ENCODE measurements at regions not wholly inside any gene's neighbourhood (a gene's known extent, or its start where the extent isn't known, plus 50 kb on each side); places are given as distances from the start of the nearest gene placed in this dataset.

DNA sequence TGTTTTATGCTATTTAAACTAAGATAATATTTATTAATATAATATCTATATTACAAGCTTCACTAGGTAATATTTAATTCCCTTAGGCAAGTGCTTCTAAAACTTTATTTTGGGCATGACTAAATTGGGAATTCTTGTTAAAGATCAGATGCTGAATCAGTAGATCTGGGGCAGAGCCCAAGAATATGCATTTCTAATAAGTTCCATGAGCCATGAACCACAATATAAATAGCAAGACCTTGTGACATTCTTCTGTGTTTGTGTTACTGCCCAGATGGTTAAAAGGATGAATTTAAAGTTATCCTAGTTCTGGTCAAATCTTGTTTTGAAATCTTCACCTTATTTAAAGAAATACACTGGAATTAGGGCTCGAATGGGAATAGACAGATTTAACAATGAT is 258.4 kb upstream of the CACNA2D1 start:
- H3K27ac Mint-ChIP-seq: no peak overlapping the region
- H3K36me3 Mint-ChIP-seq (ENCODE audit: low read depth): no peaks in the 10 kb centered on the region
- intact Hi-C loops (cut with micrococcal nuclease): no loop called here
- H3K9me3 Mint-ChIP-seq: no peaks in the 10 kb centered on the region
- H3K27me3 Mint-ChIP-seq: no peaks in the 10 kb centered on the region
- no peak overlapping the region for H3K4me3 Mint-ChIP-seq
- H3K4me1 Mint-ChIP-seq (ENCODE audit: low read depth): no peaks in the 10 kb centered on the region

DNA sequence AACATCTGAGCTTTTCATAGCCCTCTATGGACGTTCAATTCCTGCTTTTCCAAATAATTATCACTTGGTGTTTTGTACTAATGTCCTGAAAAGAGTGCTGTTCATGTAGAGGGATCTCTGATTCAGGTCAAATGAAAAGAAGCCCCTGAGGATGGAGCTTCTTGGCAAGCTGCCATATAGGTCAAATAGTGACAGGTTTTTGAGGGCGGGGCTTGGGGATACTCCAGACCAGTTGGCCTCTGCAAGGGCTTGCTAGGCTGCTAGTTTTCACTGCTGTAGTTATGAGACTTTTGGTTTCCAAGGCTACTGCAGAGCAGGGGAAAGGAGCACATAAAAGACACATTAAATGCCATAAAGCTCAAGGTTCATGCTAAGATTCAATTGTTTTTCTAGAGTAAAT is 257.2 kb upstream of the CACNA2D1 start:
- Mint-ChIP-seq H3K4me1 (ENCODE audit: low read depth) (no peaks in the 10 kb centered on the region), H3K27ac (no peak overlapping the region), H3K27me3 (no peaks in the 10 kb centered on the region), H3K4me3 (no peak overlapping the region), H3K36me3 (ENCODE audit: low read depth) (no peaks in the 10 kb centered on the region), H3K9me3 (no peaks in the 10 kb centered on the region)
- intact Hi-C loops (cut with micrococcal nuclease): no loop called here

DNA sequence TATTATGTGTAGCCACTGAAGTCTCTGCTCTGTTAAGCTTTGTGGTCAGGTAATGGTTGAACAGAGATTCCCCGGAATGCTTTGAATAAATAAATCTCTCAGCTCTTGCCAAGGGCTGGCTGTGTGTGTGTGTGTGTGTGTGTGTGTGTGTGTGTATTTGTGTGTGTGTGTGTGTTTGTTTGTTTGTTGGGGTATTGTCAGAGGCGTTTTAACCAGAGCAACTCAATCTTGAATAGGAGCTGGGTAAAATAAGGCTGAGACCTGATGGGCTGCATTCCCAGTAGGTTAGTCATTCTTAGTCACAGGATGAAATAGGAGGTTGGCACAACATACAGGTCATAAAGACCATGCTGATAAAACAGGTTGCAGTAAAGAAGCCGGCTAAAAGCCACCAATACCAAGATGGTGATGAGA is 256.2 kb upstream of the CACNA2D1 start:
- no peaks in the 10 kb centered on the region for H3K4me1 Mint-ChIP-seq (ENCODE audit: low read depth)
- no peak overlapping the region for H3K4me3 Mint-ChIP-seq
- no peak overlapping the region for H3K27ac Mint-ChIP-seq
- intact Hi-C loops (cut with micrococcal nuclease): no loop called here
- H3K9me3 Mint-ChIP-seq: no peaks in the 10 kb centered on the region
- H3K27me3 Mint-ChIP-seq: no peaks in the 10 kb centered on the region
- H3K36me3 Mint-ChIP-seq (ENCODE audit: low read depth): no peaks in the 10 kb centered on the region

DNA sequence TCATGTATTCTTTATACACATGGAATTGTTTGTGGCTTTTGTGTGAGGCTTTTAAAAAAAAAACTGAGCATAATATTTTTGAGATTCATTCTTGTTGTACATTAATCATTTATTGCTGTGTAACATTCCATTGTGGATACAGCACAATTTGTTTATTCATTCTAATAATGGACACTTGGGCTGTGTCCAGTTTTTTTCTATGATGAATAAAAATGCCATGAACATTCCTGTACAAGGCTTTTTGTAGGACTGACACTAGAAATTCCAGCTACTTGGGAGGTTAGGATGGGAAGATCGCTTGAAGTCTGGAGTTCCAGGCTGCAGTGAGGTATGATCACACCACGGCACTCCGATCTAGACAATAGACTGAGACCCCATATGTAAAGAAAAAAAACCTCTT is 254.3 kb upstream of the CACNA2D1 start:
- no peak overlapping the region for H3K4me3 Mint-ChIP-seq
- H3K27ac Mint-ChIP-seq: no peak overlapping the region
- intact Hi-C loops (cut with micrococcal nuclease): no loop called here
- H3K36me3 Mint-ChIP-seq (ENCODE audit: low read depth): no peaks in the 10 kb centered on the region
- no peaks in the 10 kb centered on the region for H3K9me3 Mint-ChIP-seq
- H3K4me1 Mint-ChIP-seq (ENCODE audit: low read depth): no peaks in the 10 kb centered on the region
- no peaks in the 10 kb centered on the region for H3K27me3 Mint-ChIP-seq

DNA sequence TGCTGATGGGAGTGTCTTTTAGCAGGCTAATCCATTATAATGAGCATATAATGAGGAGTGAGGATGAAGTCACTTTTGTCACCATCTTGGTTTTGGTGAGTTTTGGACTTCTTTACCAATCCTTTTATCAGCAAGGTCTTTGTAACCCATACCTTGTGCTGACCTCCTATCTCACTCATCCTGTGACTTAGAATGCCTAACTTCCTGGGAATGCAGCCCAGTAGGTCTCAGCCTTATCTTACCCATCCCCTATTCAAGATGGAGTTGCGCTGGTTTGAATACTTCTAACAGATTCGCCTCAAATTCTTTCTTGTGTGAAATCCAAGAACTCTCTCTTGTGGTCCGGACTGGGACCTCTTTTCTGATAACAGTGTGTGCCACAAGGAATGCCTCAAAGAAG is 253.1 kb upstream of the CACNA2D1 start:
- H3K9me3 Mint-ChIP-seq: no peaks in the 10 kb centered on the region
- H3K27ac Mint-ChIP-seq: no peak overlapping the region
- H3K36me3 Mint-ChIP-seq (ENCODE audit: low read depth): no peaks in the 10 kb centered on the region
- no peaks in the 10 kb centered on the region for H3K4me1 Mint-ChIP-seq (ENCODE audit: low read depth)
- no peaks in the 10 kb centered on the region for H3K27me3 Mint-ChIP-seq
- H3K4me3 Mint-ChIP-seq: no peak overlapping the region
- intact Hi-C loops (cut with micrococcal nuclease): no loop called here

DNA sequence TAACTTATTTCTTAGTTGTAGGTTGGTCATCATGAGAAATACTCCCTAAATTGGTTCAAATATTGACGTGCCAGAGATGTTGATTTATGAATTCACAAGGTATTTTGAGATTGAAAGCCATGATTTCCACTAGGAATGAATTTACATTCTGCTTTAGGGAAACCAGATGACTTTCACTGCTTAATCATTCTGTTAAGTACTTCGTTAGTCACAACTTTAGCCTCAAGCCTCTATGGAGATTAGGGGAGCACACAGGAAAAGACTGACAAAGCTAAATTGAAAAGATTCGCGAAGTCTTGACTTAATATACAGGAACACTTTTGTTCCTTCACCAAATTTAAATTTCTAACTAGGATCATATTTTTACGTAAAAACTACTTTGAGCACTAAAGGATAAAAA is 250.4 kb upstream of the CACNA2D1 start:
- Mint-ChIP-seq H3K9me3 (no peaks in the 10 kb centered on the region), H3K4me3 (no peak overlapping the region), H3K27me3 (no peaks in the 10 kb centered on the region), H3K36me3 (ENCODE audit: low read depth) (no peaks in the 10 kb centered on the region), H3K27ac (no peak overlapping the region), H3K4me1 (ENCODE audit: low read depth) (no peaks in the 10 kb centered on the region)
- intact Hi-C loops (cut with micrococcal nuclease): no loop called here

DNA sequence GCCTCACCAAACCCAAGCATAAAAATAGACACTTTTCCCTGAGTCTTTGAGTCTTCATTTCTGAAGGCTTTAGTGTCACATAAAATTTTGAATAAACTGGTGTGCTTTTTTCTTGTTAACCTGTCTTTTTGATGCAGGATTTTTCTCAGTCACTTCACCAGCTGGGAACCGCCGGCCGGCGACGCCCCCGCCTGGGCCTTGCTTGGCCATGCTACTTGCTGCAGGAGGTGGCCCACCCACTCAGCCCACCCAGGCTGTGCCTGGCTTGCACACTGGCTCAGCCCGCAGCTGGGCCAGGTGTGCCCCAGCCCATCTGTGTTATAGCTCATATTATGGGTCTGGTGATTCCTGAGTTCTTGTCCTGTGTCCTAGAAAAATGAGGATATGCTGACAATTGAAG is 247.4 kb upstream of the CACNA2D1 start:
- Mint-ChIP-seq H3K9me3 (no peaks in the 10 kb centered on the region), H3K27ac (no peak overlapping the region), H3K27me3 (no peaks in the 10 kb centered on the region), H3K4me3 (no peak overlapping the region), H3K4me1 (ENCODE audit: low read depth) (no peaks in the 10 kb centered on the region), H3K36me3 (ENCODE audit: low read depth) (no peaks in the 10 kb centered on the region)
- intact Hi-C loops (cut with micrococcal nuclease): no loop called here

DNA sequence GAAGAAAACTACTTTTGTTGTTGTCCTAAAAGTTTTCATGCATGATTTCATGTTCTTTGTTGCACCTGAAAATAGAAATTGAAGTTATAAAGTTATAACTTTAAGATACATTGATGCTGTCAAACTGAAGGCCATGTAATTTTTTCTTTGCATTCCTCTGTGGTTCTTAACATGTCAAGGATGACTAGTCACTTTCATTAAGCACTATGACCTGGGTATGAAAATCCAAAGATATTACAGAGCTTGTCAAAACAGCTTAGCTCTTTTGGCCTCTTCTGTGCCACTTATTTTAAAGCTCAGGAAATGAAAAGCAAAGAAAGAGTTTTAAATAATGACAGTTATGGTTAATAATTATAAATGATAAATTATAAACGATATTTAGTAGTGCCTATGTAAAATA is 241.6 kb upstream of the CACNA2D1 start:
- Mint-ChIP-seq H3K27ac (no peak overlapping the region), H3K27me3 (no peaks in the 10 kb centered on the region), H3K36me3 (ENCODE audit: low read depth) (no peaks in the 10 kb centered on the region), H3K4me1 (ENCODE audit: low read depth) (no peaks in the 10 kb centered on the region), H3K4me3 (no peak overlapping the region), H3K9me3 (no peaks in the 10 kb centered on the region)
- intact Hi-C loops (cut with micrococcal nuclease): no loop called here

DNA sequence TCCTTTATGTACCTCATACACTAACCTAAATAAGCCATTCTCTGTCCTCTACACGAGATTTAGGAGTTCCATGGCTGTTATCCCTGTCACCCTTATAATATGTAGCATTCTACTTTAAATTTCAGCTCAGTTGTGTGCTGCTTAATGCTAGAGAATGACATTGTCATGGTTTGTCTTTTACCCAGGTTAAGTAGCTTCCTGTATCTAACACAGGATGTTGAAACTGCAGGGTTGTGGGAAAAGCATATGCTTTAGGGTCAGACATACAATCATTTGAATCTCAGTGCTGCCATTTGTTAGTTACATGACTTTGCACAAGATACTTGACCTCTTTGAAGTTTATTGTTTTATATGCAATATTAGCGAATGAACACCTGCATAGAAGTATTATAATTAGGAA is 235.1 kb upstream of the CACNA2D1 start:
- intact Hi-C loops (cut with micrococcal nuclease): no loop called here
- Mint-ChIP-seq H3K27ac (no peak overlapping the region), H3K9me3 (no peaks in the 10 kb centered on the region), H3K4me1 (ENCODE audit: low read depth) (no peaks in the 10 kb centered on the region), H3K4me3 (no peak overlapping the region), H3K36me3 (ENCODE audit: low read depth) (no peaks in the 10 kb centered on the region), H3K27me3 (no peaks in the 10 kb centered on the region)

DNA sequence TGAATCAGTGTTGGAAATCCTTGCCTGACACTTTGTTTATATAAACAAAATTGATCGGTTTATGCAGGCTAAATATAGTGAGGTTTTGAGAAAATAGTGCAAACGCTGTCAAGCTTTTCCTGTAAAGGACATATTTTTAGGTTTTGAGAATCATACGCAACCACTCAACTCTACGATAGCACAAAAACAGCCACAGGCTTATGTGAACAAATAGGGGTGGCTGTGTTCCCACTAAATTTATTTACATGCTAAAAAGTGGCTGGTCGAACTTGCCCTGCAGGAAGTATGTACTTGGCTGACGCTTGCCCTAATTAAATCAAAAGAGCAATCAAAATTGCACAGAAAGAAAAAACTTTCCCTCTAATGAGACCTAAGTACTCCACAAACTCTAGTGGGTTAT is 234.7 kb upstream of the CACNA2D1 start:
- Mint-ChIP-seq H3K27ac (no peak overlapping the region), H3K4me1 (ENCODE audit: low read depth) (no peaks in the 10 kb centered on the region), H3K27me3 (no peaks in the 10 kb centered on the region), H3K9me3 (no peaks in the 10 kb centered on the region), H3K4me3 (no peak overlapping the region), H3K36me3 (ENCODE audit: low read depth) (no peaks in the 10 kb centered on the region)
- intact Hi-C loops (cut with micrococcal nuclease): no loop called here

DNA sequence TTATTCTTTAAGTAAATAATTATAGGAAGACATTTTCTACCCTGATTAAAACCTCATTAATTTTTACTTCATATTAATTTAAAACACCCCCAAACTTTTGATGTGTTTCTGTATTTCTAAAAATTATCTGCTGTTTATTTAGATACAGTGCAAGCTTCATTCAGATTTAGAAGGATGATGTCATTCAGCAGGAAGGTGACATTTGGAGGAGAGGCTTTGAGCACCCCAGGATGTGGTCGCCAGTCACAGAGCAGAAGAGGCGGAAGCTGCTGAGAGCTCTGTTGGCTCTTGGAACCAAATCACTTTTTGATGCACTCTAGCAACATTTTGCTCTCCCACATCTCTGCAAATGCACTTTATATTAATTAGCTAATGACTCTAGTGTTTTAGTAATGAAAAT is 233.9 kb upstream of the CACNA2D1 start:
- Mint-ChIP-seq H3K27ac (no peak overlapping the region), H3K9me3 (no peaks in the 10 kb centered on the region), H3K4me3 (no peak overlapping the region), H3K4me1 (ENCODE audit: low read depth) (no peaks in the 10 kb centered on the region), H3K27me3 (no peaks in the 10 kb centered on the region), H3K36me3 (ENCODE audit: low read depth) (no peaks in the 10 kb centered on the region)
- intact Hi-C loops (cut with micrococcal nuclease): no loop called here

DNA sequence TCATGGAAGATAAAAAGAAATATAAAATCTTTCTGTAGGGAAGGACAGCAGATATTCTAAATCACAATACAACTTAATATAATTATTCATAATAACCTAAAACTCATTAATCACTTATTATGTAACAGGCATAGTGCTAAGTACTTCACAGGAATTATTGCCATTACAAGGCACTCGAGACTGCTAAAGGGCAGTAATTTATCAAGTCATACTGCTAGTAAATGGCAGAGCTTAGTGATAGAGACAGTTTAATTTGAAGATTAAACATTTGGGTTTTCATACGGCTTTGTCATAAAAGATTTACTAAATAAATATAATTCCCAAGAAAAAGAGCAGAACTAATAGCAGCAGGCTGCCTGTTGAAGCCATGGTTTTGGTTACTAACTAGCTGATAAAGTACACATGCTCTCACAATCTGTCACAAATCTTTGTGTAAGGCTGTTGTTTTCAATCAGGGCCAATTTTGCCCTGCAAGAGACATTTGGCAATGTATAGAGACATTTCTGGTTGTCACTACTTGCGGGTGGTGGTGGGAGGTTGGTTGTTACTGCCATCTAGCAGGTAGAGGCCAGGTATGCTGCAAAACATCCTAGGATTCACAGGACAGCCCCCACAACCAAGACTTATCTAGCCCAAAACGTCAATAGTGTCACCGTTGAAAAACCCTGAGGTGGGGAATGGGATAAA is 233.3 kb upstream of the CACNA2D1 start:
- no peaks in the 10 kb centered on the region for H3K36me3 Mint-ChIP-seq (ENCODE audit: low read depth)
- no peaks in the 10 kb centered on the region for H3K27me3 Mint-ChIP-seq
- H3K9me3 Mint-ChIP-seq: no peaks in the 10 kb centered on the region
- no peaks in the 10 kb centered on the region for H3K4me1 Mint-ChIP-seq (ENCODE audit: low read depth)
- H3K27ac Mint-ChIP-seq: no peak overlapping the region
- intact Hi-C loops (cut with micrococcal nuclease): no loop called here
- no peak overlapping the region for H3K4me3 Mint-ChIP-seq

DNA sequence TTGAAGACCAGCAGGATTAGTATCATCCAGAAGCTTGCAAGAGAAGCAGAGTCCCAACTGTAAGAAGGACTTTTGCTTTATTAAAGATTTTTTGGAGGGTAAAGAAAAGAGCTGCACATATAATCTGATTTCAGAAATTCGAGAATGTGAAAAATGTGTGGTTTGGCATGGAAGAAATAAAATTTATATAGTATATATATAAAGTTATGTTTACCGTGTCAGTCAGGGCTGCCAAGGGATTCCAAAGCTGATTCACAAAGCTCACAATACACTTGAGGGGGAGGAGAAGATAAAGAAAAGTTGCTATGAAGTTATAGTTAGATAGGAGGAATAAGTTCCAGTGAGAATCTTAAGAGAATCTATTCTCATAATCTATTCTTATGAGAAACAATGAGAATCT is 231.8 kb upstream of the CACNA2D1 start:
- H3K9me3 Mint-ChIP-seq: no peaks in the 10 kb centered on the region
- no peak overlapping the region for H3K4me3 Mint-ChIP-seq
- H3K36me3 Mint-ChIP-seq (ENCODE audit: low read depth): no peaks in the 10 kb centered on the region
- no peaks in the 10 kb centered on the region for H3K4me1 Mint-ChIP-seq (ENCODE audit: low read depth)
- no peaks in the 10 kb centered on the region for H3K27me3 Mint-ChIP-seq
- no peak overlapping the region for H3K27ac Mint-ChIP-seq
- intact Hi-C loops (cut with micrococcal nuclease): no loop called here

DNA sequence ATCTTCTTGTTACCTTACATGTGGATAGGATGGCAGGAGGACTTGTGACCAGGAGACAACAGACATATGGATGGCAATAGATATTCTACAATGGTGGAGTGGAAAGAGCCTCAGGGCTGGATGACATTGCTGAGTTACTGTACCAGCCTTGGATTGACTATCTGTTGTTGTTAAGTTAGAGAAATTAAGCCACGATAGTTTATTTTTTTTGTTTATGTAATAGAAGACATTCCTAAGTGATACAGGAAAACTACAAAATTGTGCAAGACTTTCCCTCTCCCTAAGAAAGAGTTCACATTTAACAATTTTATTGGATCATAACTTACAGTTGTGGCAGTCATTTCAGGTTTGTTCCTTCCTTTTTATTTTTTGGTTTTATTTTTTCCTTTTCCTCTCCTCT is 230.7 kb upstream of the CACNA2D1 start:
- no peaks in the 10 kb centered on the region for H3K4me1 Mint-ChIP-seq (ENCODE audit: low read depth)
- no peak overlapping the region for H3K4me3 Mint-ChIP-seq
- no peaks in the 10 kb centered on the region for H3K36me3 Mint-ChIP-seq (ENCODE audit: low read depth)
- no peaks in the 10 kb centered on the region for H3K27me3 Mint-ChIP-seq
- intact Hi-C loops (cut with micrococcal nuclease): no loop called here
- no peaks in the 10 kb centered on the region for H3K9me3 Mint-ChIP-seq
- no peak overlapping the region for H3K27ac Mint-ChIP-seq

DNA sequence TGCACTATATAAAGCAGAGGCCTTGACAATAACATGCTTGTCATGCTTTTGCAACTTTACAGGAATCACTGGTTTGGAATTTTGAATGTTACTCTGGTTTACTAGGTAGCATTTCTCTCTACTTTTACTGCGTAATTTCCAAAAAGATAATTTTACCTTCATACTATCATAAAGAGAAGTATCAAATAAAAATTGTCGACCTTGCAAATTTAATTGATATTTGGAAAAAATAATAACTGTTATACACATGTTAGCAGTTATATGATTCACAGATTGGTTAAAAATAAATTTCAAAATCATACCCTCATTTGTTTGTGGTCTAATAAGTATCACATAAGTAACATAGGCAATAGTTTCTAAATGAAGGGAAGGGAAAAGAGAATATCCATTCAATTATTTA is 228.5 kb upstream of the CACNA2D1 start:
- Mint-ChIP-seq H3K9me3 (no peaks in the 10 kb centered on the region), H3K27me3 (no peaks in the 10 kb centered on the region), H3K4me3 (no peak overlapping the region), H3K36me3 (ENCODE audit: low read depth) (no peaks in the 10 kb centered on the region), H3K4me1 (ENCODE audit: low read depth) (no peaks in the 10 kb centered on the region), H3K27ac (no peak overlapping the region)
- intact Hi-C loops (cut with micrococcal nuclease): no loop called here

Measured in dendritic cell treated with granulocyte-macrophage colony-stimulating factor and Interleukin-4, amounts not matched to agents 40 ng/mL and 50 ng/mL, for 4 days (primary cell).